ENCODE measurements at regions not wholly inside any gene's neighbourhood (a gene's known extent, or its start where the extent isn't known, plus 50 kb on each side); places are given as distances from the start of the nearest gene placed in this dataset.
"Not testable (repeated sequence)": the region's sequence is repeated elsewhere in the genome, so short reads cannot be mapped to it uniquely, and the experiment has no call there.

DNA sequence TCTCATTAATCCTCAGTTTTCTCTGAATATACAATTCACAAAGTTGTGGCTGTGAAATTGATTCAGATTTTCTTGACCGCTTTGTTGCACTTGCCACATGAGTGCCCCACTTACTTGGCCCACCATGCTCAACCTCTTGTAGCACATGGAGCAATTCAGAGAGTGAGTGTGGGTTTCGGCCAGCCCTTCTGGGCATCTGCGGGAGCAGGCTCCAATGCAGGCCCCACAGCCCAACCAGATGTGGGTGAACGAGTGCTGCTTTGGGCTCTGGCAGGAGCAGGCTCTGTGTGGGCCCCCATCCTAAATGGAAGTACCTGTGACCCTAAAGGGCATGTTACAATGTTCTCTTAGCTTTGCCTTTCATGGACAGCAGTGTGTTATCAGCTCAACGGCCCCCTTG lies 2338.6 kb downstream of the LRRC4C start:
- DNase-seq = no peak

DNA sequence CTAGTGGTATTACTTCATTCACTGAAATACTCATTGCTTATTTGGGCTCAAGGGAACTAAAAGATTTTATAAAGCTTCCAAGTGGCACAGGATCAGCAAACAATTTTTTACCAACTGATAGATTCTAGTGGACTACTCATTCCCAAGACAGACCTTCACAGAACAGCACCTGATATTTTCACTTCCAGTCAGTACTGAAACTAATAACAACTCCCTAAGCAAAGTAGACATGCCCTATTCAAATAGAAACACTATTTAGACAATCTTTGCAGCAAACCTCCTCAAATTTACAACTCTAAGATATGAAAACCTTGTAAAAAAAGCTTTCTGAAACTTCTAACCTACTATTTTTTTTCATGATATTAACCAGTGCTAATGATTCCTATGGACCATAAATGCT lies 2345.8 kb downstream of the LRRC4C start:
- DNase-seq = no peak

DNA sequence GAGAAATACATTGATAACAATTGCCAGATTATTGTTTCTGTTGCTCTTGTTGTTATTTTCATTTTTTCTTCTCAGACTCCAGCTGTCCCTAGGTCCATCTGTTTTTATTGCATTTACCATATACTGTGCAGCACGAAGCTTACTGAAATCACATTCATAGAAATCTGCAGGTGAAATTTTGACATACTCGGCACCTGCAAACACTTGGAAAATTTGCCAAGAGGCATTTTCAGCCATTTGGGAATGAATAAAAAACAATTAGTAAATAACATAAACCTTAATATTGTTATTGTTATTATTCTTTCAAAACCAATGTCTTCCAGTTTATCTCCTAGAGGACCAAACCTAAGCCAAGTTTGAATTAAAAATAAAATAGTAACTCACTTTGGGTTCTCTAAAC lies 2357.2 kb downstream of the LRRC4C start:
- no peak for DNase-seq

DNA sequence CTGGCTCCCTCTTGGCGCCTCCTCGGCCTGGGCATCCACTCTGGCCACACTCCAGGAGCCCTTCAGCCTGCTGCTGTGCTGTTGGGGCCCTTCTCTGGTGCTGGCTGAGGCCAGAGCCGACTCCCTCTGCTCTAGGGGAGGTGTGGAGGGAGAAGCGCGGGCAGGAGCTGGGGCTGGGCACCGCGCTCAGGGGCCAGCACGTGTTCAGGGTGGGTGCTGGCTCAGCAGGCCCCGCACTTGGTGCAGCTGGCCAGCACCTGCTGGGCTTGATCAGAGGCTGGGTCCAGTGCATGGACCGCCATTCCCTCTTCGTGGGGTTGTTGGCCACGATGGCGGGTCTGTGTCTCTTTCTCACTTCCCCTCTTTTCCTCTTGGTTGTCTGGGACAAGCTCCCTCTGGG lies 2381.0 kb downstream of the LRRC4C start:
- DNase-seq = no peak

DNA sequence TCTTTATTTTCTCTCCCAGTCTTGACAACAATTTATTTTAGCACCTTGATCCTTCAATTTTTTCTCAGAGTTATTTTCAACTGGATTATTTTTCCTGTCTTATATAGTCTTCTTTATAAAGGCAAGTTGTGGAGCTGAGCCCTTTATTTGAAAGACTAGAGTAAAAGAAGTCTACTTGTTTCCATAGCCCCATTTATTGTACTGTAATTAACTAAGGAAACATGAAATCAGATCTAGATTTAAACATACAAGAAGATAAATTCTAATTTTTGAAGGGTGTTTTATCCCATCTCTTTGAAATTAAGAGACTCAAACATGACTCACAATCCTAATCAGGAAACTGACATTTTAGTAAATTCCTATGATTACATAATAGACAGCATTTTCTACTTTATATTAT lies 2421.8 kb downstream of the LRRC4C start:
- DNase-seq = no peak

DNA sequence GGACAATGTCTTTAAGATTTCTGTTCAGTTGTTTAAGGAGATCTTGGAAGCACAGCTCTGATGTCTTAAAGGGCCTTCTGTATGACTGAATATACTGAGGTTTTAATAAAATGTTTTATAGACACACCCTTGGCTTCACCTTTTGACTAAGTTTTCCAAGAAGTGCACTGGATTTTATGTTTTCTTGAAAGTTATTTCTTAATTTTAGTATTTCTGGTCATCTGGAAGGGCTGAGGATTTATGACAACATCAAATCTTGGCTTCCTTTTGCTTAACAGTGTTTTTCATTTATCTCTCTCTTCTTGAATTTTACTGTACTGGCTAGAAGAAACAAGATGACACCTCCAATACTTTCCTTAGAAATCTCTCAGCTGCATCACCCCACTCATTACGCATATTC lies 2423.4 kb downstream of the LRRC4C start:
- DNase-seq = no peak

DNA sequence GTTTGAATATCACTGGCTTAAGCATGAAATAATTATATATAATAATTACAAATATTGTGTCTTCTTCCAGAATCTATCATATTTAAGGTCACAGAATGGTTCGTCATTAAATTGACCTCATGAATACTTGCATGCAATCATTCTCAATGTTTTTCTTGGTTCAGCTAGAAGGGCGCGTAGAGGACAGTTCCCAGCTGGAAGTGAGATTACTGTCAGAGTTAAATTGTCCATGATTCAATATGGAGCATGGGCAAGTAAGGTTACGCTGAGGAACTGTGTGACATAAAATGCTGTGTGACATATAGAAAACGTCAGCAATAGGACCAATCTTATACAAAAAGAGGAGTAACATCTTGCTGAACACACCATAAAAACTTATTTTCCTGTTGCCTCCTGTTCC lies 2423.5 kb upstream of the RAG2 start:
- DNase-seq = no peak

DNA sequence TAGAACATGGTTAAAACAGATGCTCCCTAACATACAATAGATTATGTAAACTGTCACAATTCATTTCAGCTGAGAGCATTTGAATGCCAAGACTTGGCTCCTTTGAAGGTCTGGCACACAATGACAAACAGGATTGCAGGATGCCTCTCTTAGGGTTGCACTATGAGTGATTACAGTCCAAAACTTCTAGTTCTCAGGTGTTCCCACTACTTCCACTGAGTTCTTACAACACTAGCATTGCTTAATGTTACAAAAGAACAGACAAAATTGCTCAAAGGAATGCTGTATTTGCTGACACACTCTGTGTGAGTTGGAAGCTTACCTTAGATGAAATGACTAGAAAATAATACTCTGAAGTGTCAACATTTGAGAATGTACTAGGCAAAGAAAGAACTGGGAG lies 2413.8 kb upstream of the RAG2 start:
- no peak for DNase-seq

DNA sequence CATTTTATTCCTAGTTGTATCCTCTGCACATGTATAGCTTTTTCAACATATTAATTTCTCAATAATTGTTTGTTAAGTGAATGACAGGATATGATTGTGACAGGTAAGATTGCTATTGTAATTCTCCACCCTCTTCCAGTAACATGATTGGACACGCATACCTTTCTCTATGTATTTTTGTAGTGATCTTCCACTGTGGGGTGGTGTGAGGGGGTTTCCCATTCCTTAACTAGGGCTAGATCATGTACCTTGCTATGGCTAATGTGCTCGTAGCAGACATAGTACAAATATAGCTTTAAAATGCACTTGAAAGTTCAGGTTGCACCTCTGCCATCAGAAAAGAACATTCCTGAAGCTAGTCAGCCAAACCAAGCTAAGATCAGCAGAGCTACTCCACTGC lies 2392.8 kb upstream of the RAG2 start:
- no peak for DNase-seq

DNA sequence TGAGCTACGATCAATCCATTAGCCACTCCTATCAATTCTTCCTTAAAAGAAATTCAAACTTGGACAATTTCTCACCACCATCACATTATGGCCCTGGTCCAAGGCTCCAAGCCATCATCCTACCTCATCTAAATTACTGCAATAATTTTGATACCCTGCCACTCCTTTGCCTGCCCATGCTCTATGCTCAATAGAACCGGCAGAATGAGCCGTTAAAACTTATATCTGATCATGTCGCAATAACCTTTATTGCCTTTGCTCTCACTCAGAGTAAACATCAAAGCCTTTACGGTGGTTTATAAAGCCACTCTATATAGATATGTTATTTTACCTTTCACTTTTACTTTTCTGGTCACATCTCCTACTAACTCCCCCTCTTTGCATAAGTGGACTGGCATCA lies 2392.1 kb upstream of the RAG2 start:
- DNase-seq = no peak

DNA sequence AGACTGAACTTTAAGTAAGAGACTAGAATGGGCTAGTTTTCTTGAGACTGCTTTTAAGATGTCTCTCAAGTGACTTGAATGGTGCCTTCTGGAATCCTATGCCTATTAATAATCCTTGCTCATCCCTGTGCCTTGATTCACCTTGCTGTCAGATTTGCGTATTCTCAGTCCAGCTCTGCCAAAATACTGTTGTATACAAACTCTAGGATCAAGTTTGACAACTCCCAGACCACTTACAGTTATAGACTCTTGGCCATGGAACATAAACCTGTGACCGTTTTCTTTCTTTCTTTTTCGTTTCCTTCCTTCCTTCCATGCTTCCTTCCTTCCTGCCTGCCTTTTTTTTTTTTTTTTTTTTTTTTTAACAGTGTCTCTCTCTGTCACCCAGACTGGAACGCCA lies 2390.9 kb upstream of the RAG2 start:
- no peak for DNase-seq

DNA sequence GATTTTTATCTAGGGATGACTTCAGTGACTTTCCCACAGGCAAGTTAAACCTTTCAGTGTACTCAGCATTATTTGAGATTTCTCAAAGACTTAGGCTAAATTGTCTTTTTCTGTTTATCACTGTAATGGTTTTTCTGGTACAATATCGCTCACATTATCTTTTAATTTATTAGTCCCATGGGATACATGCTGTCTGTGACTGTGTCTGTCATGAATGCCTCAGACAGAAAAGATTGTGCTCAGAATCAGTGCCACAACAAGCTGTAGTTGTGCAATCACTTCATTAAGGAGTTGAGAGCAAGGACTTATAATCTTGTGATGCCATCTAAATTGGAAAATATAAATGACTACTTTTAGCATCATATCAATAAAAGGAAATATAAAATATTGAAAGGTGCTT lies 2374.2 kb upstream of the RAG2 start:
- DNase-seq = no peak

DNA sequence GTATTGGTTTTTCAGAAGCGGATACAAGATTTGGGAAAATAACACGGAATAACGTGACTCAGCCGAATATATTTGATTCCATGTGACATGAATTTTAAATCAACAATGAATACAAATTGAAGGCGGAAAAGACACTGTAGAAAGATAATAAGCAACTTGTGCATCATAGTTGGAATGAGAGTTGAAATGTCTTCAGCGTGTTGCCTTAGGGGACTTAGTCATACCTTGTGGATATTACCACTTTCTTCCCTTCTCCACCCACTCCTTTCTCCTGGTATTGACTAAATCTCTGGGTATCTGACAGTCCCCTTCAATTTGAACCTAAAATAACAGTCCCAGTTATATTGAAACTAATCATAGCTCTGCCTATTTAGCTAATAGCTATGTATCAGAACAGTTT lies 2373.1 kb upstream of the RAG2 start:
- DNase-seq = no peak

DNA sequence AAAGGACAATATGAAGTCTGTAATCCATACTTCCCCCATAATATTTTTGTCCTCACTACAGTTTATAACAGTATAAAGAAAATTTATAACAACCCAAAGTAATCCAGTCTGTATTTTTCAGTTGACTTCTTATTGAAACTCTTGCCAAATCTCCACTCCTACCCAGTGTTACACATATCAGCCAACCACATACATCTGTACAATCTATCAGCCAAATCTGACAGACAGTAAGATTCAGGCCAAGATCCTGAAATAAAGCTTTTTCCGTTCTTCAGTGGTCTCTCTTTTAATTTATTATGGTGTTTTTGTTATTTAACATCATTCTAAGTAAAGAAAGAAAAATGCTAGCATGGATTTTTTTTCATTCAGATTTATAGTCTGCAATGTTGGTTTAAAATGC lies 2370.9 kb upstream of the RAG2 start:
- no peak for DNase-seq

DNA sequence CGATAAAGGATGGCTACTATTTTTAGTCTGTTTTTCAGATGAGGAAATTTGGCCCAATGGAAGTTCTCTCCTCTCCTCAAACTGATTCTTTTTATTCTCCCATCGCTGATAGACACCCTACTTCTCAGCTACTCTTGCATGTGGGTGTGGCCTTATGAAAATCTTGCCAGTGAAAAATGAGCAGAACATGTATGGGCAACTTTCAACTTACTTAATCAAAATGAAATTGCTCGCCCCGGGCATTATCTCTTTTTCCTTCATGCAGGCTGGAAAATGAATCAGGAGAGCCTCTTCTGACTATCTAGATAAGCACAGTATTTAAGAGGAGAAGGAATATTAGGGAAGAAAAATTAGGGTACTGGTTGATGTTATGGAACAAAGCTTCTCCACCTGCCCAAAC lies 2354.7 kb upstream of the RAG2 start:
- DNase-seq = no peak

DNA sequence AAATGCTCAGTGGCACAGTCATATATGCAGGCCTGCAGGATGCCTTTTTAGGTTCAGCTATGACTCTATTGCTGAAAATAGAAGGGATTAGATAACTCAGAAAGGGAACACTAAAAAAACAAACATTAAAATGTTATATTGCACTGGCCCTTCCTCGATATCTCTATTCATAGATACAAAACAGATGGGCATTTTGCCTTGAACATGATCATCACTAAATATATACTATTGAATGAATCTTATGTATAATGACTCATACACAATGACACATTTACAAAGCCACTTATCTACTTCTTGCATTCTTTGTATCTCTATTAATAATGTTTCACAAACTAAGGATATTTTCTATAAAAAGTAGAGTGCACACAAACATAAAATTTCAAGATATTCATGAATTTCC lies 2352.8 kb upstream of the RAG2 start:
- DNase-seq = no peak

DNA sequence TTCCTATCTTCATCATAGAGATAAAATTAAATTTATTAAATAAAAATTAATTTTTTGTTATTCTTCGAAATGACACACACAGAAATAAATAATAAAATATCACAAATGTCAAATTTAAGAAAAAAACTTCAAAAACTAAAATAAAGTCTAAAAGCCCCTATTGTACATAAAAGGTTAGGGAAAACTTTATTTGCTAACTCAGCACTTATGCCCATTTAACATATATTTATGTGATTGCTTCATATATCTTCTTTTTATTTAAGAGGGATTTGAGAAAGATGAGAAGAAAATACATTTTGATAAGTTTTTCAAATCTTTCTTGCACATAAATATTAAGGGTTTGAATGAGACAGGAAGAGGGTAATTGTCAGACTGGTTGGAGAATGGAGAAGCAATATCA lies 2350.4 kb upstream of the RAG2 start:
- no peak for DNase-seq

DNA sequence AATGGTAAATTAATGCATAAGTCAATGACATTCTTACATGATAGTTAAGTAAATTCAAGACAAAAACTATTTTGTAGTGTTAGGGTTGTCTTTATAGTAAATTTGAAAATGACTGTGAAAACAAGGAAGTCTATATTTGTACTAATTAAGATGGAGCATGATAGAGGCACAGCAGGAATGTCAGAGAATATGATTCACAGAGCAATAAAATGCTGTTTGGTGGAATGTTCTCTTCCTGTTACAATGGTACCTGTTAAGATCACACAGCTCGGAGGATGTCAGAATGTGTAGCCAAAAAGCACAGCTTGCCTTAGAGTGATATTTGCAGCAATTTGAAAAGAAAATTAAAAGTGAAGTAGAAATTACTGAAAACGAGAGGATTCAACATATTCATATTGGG lies 2339.7 kb upstream of the RAG2 start:
- DNase-seq = no peak

DNA sequence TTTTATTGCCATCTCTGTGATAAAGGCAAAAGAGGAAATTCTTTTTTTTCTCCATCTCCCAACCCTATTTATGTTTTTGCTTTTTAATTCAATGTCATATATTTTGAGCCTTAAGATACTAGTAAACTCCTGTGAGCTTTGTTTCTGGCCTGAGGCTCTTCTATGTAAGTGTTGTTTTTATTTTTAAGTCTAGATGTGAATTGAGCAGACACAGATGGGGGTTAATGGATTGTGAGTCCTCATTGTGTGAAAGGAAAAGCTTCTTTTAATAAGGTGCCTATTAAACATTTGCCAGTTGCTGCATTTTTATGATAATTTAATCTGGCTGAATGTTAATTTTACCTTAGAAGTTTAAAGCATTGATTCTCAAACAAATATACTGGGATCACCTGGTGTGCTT lies 2337.9 kb upstream of the RAG2 start:
- no peak for DNase-seq

DNA sequence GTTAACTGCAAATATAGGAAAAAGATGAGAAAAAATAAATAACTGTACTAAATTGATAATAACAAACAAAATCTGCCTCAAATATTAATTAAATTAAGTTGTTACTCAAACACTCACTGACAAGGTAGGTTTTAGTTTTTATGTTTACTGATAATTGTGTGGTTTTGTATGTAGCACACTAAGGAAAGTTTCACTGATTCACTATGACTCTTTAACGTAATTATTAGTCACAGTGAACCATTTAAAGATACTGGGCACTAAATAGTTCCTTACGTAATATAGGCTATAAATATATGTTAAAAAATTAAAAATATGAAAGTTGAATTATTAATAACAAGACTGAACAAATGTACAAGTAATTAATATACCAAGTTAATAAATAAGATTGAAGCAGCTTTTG lies 2330.0 kb upstream of the RAG2 start:
- no peak for DNase-seq

DNA sequence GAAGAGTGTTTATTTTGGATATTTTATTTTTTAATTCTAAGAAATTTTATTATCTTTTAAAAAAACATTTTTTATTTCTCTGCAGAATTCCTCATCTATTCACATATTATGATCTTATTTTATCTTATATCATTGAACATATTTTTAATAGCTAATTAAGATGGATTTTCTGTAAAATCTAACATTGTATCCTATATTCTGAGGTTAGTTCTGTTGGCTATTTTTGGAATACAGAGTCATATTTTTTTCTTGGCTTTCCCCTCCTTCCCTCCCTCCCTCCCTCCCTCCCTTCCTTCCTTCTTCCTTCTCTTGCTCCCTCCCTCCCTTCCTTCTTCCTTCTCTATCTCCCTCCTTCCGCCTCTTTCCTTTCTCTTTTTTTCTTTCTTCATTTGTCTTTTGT lies 2326.6 kb upstream of the RAG2 start:
- no peak for DNase-seq

DNA sequence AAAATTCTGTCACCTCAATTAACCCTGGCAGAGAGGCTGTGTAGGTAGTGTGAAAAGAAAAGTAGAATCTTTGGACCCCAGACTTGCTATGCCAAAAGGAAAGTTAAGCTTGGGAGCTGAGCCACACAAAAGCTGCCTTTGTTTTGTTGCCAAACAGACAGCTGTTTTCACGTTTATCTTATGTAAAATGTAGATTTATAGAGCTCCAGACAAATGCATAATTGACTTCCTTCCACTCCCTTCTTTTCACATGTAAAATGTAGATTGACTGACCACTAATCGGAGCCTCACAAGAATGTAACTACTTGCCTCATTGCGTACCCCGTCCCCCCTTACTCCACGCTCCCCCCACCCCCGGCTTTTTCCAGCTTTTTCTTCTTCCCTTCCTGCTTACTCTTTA lies 2302.2 kb upstream of the RAG2 start:
- no peak for DNase-seq

DNA sequence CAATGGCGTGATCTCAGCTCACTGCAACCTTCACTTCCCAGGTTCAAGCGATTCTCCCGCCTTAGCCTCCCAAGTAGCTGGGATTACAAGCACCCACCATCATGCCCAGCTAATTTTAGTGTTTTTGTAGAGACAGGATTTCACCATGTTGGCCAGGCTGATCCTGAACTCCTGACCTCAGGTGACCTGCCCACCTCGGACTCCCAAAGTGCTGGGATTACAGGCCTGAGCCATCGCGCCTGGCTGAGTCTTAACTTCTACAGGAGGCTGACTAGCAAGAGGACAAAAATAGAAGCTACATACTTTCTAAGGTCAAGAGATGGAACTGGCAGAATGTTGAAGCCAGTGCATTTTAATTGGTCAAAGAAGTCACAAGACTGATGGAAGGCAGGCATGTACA lies 2296.2 kb upstream of the RAG2 start:
- DNase-seq = not testable (repeated sequence)

DNA sequence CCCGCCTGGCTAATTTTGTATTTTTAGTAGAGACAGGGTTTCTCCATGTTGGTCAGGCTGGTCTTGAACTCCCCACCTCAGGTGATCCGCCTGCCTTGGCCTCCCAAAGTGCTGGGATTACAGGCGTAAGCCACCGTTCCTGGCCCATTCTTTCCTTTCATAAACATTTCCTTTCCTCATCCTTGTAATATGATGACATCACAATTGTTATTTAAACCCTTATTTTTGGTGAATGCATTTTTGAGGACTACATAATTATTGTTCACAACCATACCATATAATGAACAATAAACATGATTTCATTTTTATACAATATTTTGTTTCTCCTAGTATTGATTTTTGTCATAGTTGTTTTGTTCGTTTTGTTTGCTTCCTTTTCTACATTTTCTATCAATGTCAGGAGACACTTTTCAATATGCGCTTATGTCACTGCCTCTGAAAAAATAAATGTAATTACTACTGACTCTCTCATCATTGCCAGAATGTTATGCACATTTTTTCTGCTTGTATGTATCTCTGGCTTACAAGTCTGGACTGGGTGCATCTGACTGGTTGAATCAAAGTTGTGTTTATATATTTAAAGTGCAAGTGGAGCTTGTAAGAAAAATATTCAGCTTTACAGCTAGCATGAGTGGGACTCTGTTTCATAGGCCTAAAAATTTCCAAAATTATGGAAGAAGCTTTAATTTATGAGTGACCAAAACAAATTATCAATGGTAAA lies 2286.3 kb upstream of the RAG2 start:
- DNase-seq = no peak

DNA sequence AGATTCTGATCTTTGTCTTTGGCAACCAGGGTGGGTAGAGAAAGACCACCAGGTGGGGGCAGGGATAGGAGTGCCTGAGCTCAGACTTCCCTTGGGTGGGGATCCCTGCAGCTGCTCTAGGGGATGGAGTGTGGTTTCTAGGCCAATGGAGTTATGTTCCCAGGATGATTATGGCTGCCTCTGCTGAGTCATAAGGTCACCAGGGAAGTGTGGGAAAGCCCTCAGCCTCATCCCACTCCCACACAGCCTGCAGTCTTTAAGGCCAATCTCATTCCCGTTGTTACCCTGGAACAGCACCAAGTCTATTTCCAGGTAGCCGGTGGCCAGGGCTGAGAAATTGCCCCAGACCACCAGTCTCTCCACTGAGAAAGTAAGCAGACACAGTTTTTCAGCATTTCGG lies 2269.3 kb upstream of the RAG2 start:
- DNase-seq = no peak

DNA sequence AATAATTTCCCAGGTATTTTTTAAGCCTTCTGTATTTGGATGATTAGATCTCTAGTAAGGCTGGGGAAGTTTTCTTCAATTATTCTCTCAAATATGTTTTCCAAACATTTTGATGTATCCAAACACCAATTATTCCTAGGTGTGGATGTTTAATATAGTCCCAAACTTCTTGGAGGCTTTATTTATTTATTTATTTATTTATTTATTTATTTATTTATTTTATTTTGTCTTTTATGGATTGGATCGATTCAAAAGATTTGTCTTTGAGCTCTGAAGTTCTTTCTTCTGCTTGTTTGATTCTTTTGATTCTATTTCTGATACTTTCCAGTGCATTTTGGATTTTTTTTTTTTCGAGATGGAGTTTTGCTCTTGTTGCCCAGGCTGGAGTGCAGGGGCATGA lies 2267.9 kb upstream of the RAG2 start:
- no peak for DNase-seq

Measured in NCI-H1694 (cell line).